B cell (primary cell): ENCODE measurements at regions not wholly inside any gene's neighbourhood (a gene's known extent, or its start where the extent isn't known, plus 50 kb on each side); places are given as distances from the start of the nearest gene placed in this dataset.

Experiments
- ATAC-seq: fragments of 200-7000 bp; cut with Tn5 transposase; one replicate; pipeline ENCODE4 v1.10.0; 2021; ENCODE audit warnings: low read depth, mild to moderate bottlenecking, moderate number of reproducible peaks, moderate library complexity
- CTCF ChIA-PET: fragments of 350-600 bp; sonication (Branson Sonifier 250); formaldehyde crosslinking; loops from one replicate; lab custom pipeline; 2021; ENCODE audit warnings: antibody characterized with exemption, inconsistent platforms; lab: Charles Lee
- POLR2A ChIA-PET: fragments of 350-600 bp; sonication (Branson Sonifier 250); formaldehyde crosslinking; loops from one replicate; lab custom pipeline; 2021; ENCODE audit warnings: antibody characterized with exemption; lab: Charles Lee
- DNase-seq: peaks from one replicate; pipeline ENCODE4 v3.0.0; 2013
- H2AFZ ChIP-seq: 2 replicates; pipeline ENCODE4 v1.6.1; 2012; ENCODE audit warnings: mild to moderate bottlenecking, low read depth, low read length; ENCODE audit not compliant: insufficient read depth, poor library complexity, severe bottlenecking
- H3K27ac ChIP-seq, 2 donors: 1 replicate in 1 of 2; 2 replicates in 1 of 2; pipeline ENCODE4 v1.5.1; 2012 to 2013; ENCODE audit warnings: low read length in 2 of 2, mild to moderate bottlenecking in 2 of 2, moderate library complexity in 1 of 2
- H3K27me3 ChIP-seq, 4 experiments: fragments of 200-600 bp in 1 of 4; sonication (generic) in 1 of 4; replicated peaks in 1 of 4; 1 replicate in 2 of 4; 2 replicates in 2 of 4; pipeline versions ENCODE4 v1.6.1 to v1.7.0; 2013 to 2016; ENCODE audit warnings: low read length in 3 of 4, mild to moderate bottlenecking in 2 of 4, mixed read lengths in 1 of 4, moderate library complexity in 1 of 4; ENCODE audit not compliant: insufficient read depth in 4 of 4, control insufficient read depth in 3 of 4; ENCODE audit errors: control extremely low read depth in 1 of 4
- H3K36me3 ChIP-seq, 2 experiments: replicated peaks in 1 of 2; 1 replicate in 1 of 2; 2 replicates in 1 of 2; pipeline versions ENCODE4 v1.6.1 to v1.7.1; 2013; ENCODE audit warnings: low read length in 1 of 2; ENCODE audit not compliant: insufficient read depth in 2 of 2, control insufficient read depth in 1 of 2; ENCODE audit errors: control extremely low read depth in 1 of 2, extremely low read depth in 1 of 2
- H3K4me1 ChIP-seq, 2 donors: fragments of 200-600 bp in 1 of 2; sonication (generic) in 1 of 2; 1 replicate in 1 of 2; 2 replicates in 1 of 2; pipeline versions ENCODE4 v1.5.1 to v1.6.1; 2013 to 2017; ENCODE audit warnings: low read length in 2 of 2; ENCODE audit not compliant: control insufficient read depth in 2 of 2, insufficient read depth in 2 of 2
- H3K4me2 ChIP-seq: replicated peaks from 2 replicates; pipeline ENCODE3; 2012; ENCODE audit warnings: mild to moderate bottlenecking, low read depth, low read length; ENCODE audit not compliant: poor library complexity, severe bottlenecking
- H3K4me3 ChIP-seq, 5 experiments: fragments of 200-600 bp in 1 of 5; sonication (generic) in 1 of 5; 1 replicate in 3 of 5; 2 replicates in 2 of 5; pipeline versions ENCODE4 v1.5.1 to v1.7.0; 2011 to 2016; ENCODE audit warnings: low read length in 4 of 5, mild to moderate bottlenecking in 4 of 5, low read depth in 2 of 5, control low read depth in 1 of 5, moderate library complexity in 1 of 5; ENCODE audit not compliant: insufficient read depth in 1 of 5; ENCODE audit errors: control extremely low read depth in 1 of 5, extremely low read depth in 1 of 5
- H3K79me2 ChIP-seq: fragments of 200-600 bp; sonication (generic); one replicate; pipeline ENCODE4 v1.6.0; 2016; ENCODE audit warnings: low read length; ENCODE audit not compliant: control insufficient read depth, insufficient read depth
- H3K9ac ChIP-seq: fragments of 200-600 bp; sonication (generic); 2 replicates; pipeline ENCODE4 v1.6.1; 2017; ENCODE audit warnings: mild to moderate bottlenecking, low read length, moderate library complexity
- H3K9me3 ChIP-seq, 3 donors: one replicate each; pipeline versions ENCODE4 v1.6.1 to v1.7.1; 2013; ENCODE audit warnings: low read length in 2 of 3; ENCODE audit not compliant: control insufficient read depth in 2 of 3, insufficient read depth in 1 of 3; ENCODE audit errors: control extremely low read depth in 1 of 3
- H4K20me1 ChIP-seq: 2 replicates; pipeline ENCODE4 v1.6.0; 2012; ENCODE audit warnings: mild to moderate bottlenecking, low read length; ENCODE audit not compliant: insufficient read depth, control insufficient read depth, poor library complexity, severe bottlenecking
- H3K27ac Mint-ChIP-seq: one replicate; pipeline ENCODE4 v1.8.0; 2021; ENCODE audit warnings: mixed read lengths
- H3K27me3 Mint-ChIP-seq: one replicate; pipeline ENCODE4 v1.8.0; 2021; ENCODE audit warnings: mixed read lengths
- H3K4me1 Mint-ChIP-seq: one replicate; pipeline ENCODE4 v1.8.0; 2021; ENCODE audit warnings: mixed read lengths
- H3K4me3 Mint-ChIP-seq: one replicate; pipeline ENCODE4 v1.8.0; 2021; ENCODE audit warnings: mixed read lengths
- H3K9me3 Mint-ChIP-seq: one replicate; pipeline ENCODE4 v1.8.0; 2022; ENCODE audit warnings: mixed read lengths; ENCODE audit not compliant: insufficient read depth
- CTCF ChIP-seq: fragments of 200-600 bp; IDR thresholded peaks from one replicate; pipeline ENCODE4 v1.8.0; 2022; ENCODE audit warnings: antibody characterized with exemption, mild to moderate bottlenecking
- EZH2 ChIP-seq: IDR thresholded peaks from 2 replicates; pipeline ENCODE4 v1.6.1; 2012; ENCODE audit warnings: borderline replicate concordance, low read depth, mild to moderate bottlenecking, moderate library complexity, low read length; ENCODE audit not compliant: insufficient read depth, poor library complexity, severe bottlenecking
- WGBS: methylation state at CpG from one replicate; pipeline ENCODE4 v1.1.5; 2013; ENCODE audit warnings: missing lambda C conversion rate; ENCODE audit not compliant: insufficient coverage; 5-methylcytosine and 5-hydroxymethylcytosine counted together
- intact Hi-C: fragments of 100-400 bp; cut with micrococcal nuclease; formaldehyde crosslinking; loops from one replicate; pipeline ENCODE4 v1.10.0; 2022

- no peak overlapping the region for H3K4me3 Mint-ChIP-seq
- H3K9me3 Mint-ChIP-seq = peaks cover 2% of the 10 kb centered on the region
- peaks cover 0 to 2% (median 0%) of the 10 kb centered on the region in 3 donors for H3K9me3 ChIP-seq
- no peak overlapping the region for H2AFZ ChIP-seq
- POLR2A ChIA-PET = no interaction called here
- H3K4me1 Mint-ChIP-seq = no peaks in the 10 kb centered on the region
- DNase-seq = no peak
- no peaks in the 10 kb centered on the region for H3K4me1 ChIP-seq
- no peak overlapping the region for H3K4me2 ChIP-seq
- WGBS = 92% methylated on average over 1 of the region's 2 CpGs
- H3K36me3 ChIP-seq = no peaks in the 10 kb centered on the region
- no peaks in the 10 kb centered on the region for H3K79me2 ChIP-seq
- ATAC-seq = no peak
- intact Hi-C loops = no loop called here
- TF ChIP-seq EZH2 (no peak), CTCF (no peak)
- peaks cover 4% of the 10 kb centered on the region for H3K27me3 Mint-ChIP-seq
- no peaks in the 10 kb centered on the region for H4K20me1 ChIP-seq
- CTCF ChIA-PET = no interaction called here
- no peak overlapping the region for H3K27ac ChIP-seq
- H3K4me3 ChIP-seq = no peak overlapping the region
- H3K27me3 ChIP-seq = no peaks in the 10 kb centered on the region
- no peak overlapping the region for H3K9ac ChIP-seq
- H3K27ac Mint-ChIP-seq = no peak overlapping the region
These were observed 221.5 kb upstream of the FOXK1 start for GRCh38 chr7:4460597-4460996.

- Histone ChIP-seq H3K9ac (no peak overlapping the region), H3K4me3 (no peak overlapping the region), H3K79me2 (no peaks in the 10 kb centered on the region), H4K20me1 (no peaks in the 10 kb centered on the region), H3K36me3 (no peaks in the 10 kb centered on the region), H3K9me3 (peaks cover 0 to 2% (median 0%) of the 10 kb centered on the region in 3 donors), H3K4me2 (no peak overlapping the region), H3K27me3 (no peaks in the 10 kb centered on the region), H3K4me1 (no peaks in the 10 kb centered on the region), H2AFZ (no peak overlapping the region), H3K27ac (no peak overlapping the region)
- H3K27me3 Mint-ChIP-seq = peaks cover 8% of the 10 kb centered on the region
- intact Hi-C loops = no loop called here
- H3K4me1 Mint-ChIP-seq = no peaks in the 10 kb centered on the region
- H3K4me3 Mint-ChIP-seq = no peak overlapping the region
- ATAC-seq (no peak), DNase-seq (no peak)
- ChIA-PET CTCF (no interaction called here), POLR2A (no interaction called here)
- no peak overlapping the region for H3K27ac Mint-ChIP-seq
- peaks cover 2% of the 10 kb centered on the region for H3K9me3 Mint-ChIP-seq
- TF ChIP-seq CTCF (no peak), EZH2 (no peak)
- WGBS = 58% methylated on average over 6 of the region's 8 CpGs
These were observed 220.6 kb upstream of the FOXK1 start for GRCh38 chr7:4461531-4461930.
